ENCODE measurements at regions not wholly inside any gene's neighbourhood (a gene's known extent, or its start where the extent isn't known, plus 50 kb on each side); places are given as distances from the start of the nearest gene placed in this dataset.
A peak's percentile ranks its signal among the peaks of the same experiment; 100 is the strongest.

GRCh38 chr1:118692143-118692542 is 296.0 kb downstream of the TBX15 start (continued):
- no peak for TF ChIP-seq ETV5 (CRISPR knock-in tag; IDR thresholded peaks at IDR 0.05; ENCODE audit: borderline replicate concordance)

- FAIRE-seq, result no peak
- Histone ChIP-seq H4K20me1 (ENCODE audit: insufficient read depth, low read length) (no peaks in the 10 kb centered on the region), H3K36me3 (replicated peaks in 1 of 2; ENCODE audit: control insufficient read depth in 1 of 2, insufficient read depth in 2 of 2, low read length in 2 of 2) (no peaks in the 10 kb centered on the region), H2AFZ (ENCODE audit: low read length) (no peak overlapping the region), H3K4me3 (replicated peaks in 1 of 3; ENCODE audit: insufficient read depth in 1 of 3, low read depth in 2 of 3, low read length in 3 of 3) (no peak overlapping the region), H3K4me1 (ENCODE audit: insufficient read depth, low read length) (no peaks in the 10 kb centered on the region), H3K27me3 (ENCODE audit: control insufficient read depth in 1 of 2, insufficient read depth in 2 of 2, low read length in 2 of 2) (no peaks in the 10 kb centered on the region), H3K27ac (ENCODE audit: extremely low read length, insufficient read depth, low read length) (no peak overlapping the region), H3K9ac (ENCODE audit: insufficient read depth, low read depth, low read length) (no peak overlapping the region), H3K79me2 (ENCODE audit: insufficient read depth, low read length) (no peaks in the 10 kb centered on the region), H3K4me2 (ENCODE audit: low read depth, low read length) (no peak overlapping the region), H3K9me3 (ENCODE audit: low read length) (no peaks in the 10 kb centered on the region)
- in situ Hi-C loops (cut with HindIII; ENCODE audit: extremely low pct_ligation_motif_present, low pct_unique_long_range_greater_than_20kb) (no loop called here), intact Hi-C loops (cut with micrococcal nuclease; ENCODE audit: unreplicated experiment) (no loop called here)
- no peak for DNase-seq (ENCODE audit: low spot score)
- no peak for ATAC-seq
- POLR2A ChIA-PET, result no interaction called here
- CTCF ChIA-PET (ENCODE audit: low intra/inter-chr PET ratio, low total read pairs), result no interaction called here
- TF ChIP-seq TGIF2 (CRISPR knock-in tag; IDR thresholded peaks at IDR 0.05), result no peak
- peak; percentile 57; the same call in 1 of the 2 replicates for TF ChIP-seq CEBPB (IDR thresholded peaks at IDR 0.05; ENCODE audit: borderline replicate concordance, low read depth, low read length)
- TF ChIP-seq AKAP8 (CRISPR knock-in tag; IDR thresholded peaks at IDR 0.05), result no peak
- TF ChIP-seq ZNF546 (CRISPR knock-in tag; conservative IDR thresholded peaks at IDR 0.05), result no peak
- no peak for TF ChIP-seq ZNF720 (CRISPR knock-in tag; IDR thresholded peaks at IDR 0.05)
- TF ChIP-seq ZNF251 (CRISPR knock-in tag; IDR thresholded peaks at IDR 0.05), result no peak
- TF ChIP-seq POLR2A (IDR thresholded peaks at IDR 0.05; ENCODE audit: insufficient read depth in 1 of 2, low read depth in 2 of 2, low read length in 2 of 2), result no peak
- 2% methylated on average over 2 of the region's 2 CpGs for WGBS (ENCODE audit: low lambda C conversion rate)
- BruUV-seq (replicated peaks), result no TSS peak
Measured at GRCh38 chr1:118688891-118689290, 299.3 kb downstream of the TBX15 start.

DNA sequence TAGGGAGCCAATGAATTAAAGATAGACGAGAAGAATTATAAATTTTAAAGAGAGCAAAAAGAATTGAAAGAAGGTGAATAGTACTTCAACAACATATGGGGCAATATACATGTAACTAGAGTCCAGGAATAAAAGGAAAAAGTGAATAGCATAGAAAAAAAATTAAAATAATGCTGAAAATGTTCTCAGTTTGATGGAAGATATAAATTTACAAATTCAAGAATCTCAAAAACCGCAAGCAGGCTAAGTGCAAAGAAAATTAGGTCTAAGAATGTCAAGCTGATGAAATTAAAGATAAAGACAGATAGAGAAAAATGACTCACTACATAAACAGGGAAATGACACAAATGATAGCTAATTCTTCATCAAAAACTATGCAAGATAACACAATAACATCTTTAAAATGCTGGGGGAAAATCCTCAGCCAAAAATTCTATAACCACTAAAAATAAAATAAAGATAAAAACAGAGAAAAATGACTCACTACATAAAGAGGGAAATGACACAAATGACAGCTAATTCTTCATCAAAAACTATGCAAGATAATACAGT is 326.3 kb downstream of the TBX15 start:
- H3K4me2 ChIP-seq (ENCODE audit: low read depth, low read length), result no peak overlapping the region
- H3K9ac ChIP-seq (ENCODE audit: insufficient read depth, low read depth, low read length), result no peak overlapping the region
- ATAC-seq (no peak), DNase-seq (ENCODE audit: low spot score) (no peak), FAIRE-seq (no peak)
- CTCF ChIA-PET (ENCODE audit: low intra/inter-chr PET ratio, low total read pairs), result no interaction called here
- in situ Hi-C loops (cut with HindIII; ENCODE audit: extremely low pct_ligation_motif_present, low pct_unique_long_range_greater_than_20kb) (no loop called here), intact Hi-C loops (cut with micrococcal nuclease; ENCODE audit: unreplicated experiment) (no loop called here)
- WGBS (ENCODE audit: low lambda C conversion rate), result 1% methylated on average over 2 of the region's 2 CpGs
- no peaks in the 10 kb centered on the region for H3K27me3 ChIP-seq (ENCODE audit: control insufficient read depth in 1 of 2, insufficient read depth in 2 of 2, low read length in 2 of 2)
- no peak overlapping the region for H3K27ac ChIP-seq (ENCODE audit: extremely low read length, insufficient read depth, low read length)
- H4K20me1 ChIP-seq (ENCODE audit: insufficient read depth, low read length), result no peaks in the 10 kb centered on the region
- no peak overlapping the region for H3K4me3 ChIP-seq (replicated peaks in 1 of 3; ENCODE audit: insufficient read depth in 1 of 3, low read depth in 2 of 3, low read length in 3 of 3)
- no peak overlapping the region for H2AFZ ChIP-seq (ENCODE audit: low read length)
- TF ChIP-seq KDM2A (CRISPR knock-in tag; IDR thresholded peaks at IDR 0.05; ENCODE audit: borderline replicate concordance, low read depth), result no peak
- no peak for TF ChIP-seq ZNF234 (CRISPR knock-in tag; conservative IDR thresholded peaks at IDR 0.05)
- no peak for TF ChIP-seq GABPB1 (CRISPR knock-in tag; IDR thresholded peaks at IDR 0.05)
- no peak for TF ChIP-seq MAF1 (CRISPR knock-in tag; IDR thresholded peaks at IDR 0.05; ENCODE audit: borderline replicate concordance)
- H3K4me1 ChIP-seq (ENCODE audit: insufficient read depth, low read length), result no peaks in the 10 kb centered on the region
- no peaks in the 10 kb centered on the region for H3K36me3 ChIP-seq (replicated peaks in 1 of 2; ENCODE audit: control insufficient read depth in 1 of 2, insufficient read depth in 2 of 2, low read length in 2 of 2)
- H3K79me2 ChIP-seq (ENCODE audit: insufficient read depth, low read length), result no peaks in the 10 kb centered on the region
- BruUV-seq (replicated peaks), result no TSS peak
- POLR2A ChIA-PET, result no interaction called here
- no peaks in the 10 kb centered on the region for H3K9me3 ChIP-seq (ENCODE audit: low read length)
